ENCODE measurements at regions not wholly inside any gene's neighbourhood (a gene's known extent, or its start where the extent isn't known, plus 50 kb on each side); places are given as distances from the start of the nearest gene placed in this dataset.

DNA sequence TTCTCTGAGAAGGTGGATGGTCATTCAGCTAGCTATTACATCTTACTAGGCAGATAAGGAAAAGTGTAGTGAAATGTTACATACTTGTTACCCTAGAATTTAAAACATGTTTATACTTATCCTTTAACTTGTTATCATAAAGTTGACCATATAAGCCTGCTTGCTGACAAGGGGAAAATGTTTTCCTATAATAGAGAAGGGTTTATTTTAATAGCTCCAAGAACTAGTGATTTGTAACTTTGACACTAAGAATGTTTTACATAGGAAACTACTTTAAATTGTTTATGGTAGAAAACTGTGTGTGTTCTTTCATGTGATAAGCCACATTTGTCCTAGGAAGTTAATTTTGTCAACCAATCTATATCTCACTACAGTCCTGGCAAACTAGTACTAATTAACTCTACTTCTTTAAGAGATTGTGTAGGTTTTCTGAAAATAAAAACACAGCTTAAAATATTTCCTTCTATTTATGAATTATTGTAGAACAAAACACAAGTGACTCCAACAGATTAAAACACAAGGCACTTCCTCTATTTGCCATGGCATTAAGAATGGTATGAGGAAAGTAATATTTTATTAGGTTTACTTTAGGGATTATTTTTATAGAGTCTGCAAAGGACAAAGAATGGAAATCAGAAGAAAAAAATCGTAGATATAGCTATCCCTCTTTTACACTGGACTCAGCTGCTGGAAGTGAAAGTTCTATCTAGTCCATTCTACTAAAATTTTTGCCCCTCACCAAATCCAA, 233.3 kb upstream of the NBEA start:
- TF ChIP-seq CTCF (IDR thresholded peaks at IDR 0.05; ENCODE audit: low read depth, low read length) (no peak), POLR2A (IDR thresholded peaks at IDR 0.05; ENCODE audit: extremely low read depth, insufficient read length) (no peak)
